BLaER1 (cell line): ENCODE measurements at regions not wholly inside any gene's neighbourhood (a gene's known extent, or its start where the extent isn't known, plus 50 kb on each side); places are given as distances from the start of the nearest gene placed in this dataset.

ENCODE experiments used
- H3K27ac ChIP-seq: shearing (Covaris generic); formaldehyde crosslinking; 2 replicates; pipeline ENCODE4 v1.8.1; 2022
- H3K27me3 ChIP-seq: shearing (Covaris generic); formaldehyde crosslinking; 2 replicates; pipeline ENCODE4 v1.8.1; 2022
- H3K36me3 ChIP-seq: shearing (Covaris generic); formaldehyde crosslinking; 2 replicates; pipeline ENCODE4 v1.8.1; 2022
- H3K4me1 ChIP-seq: shearing (Covaris generic); formaldehyde crosslinking; 2 replicates; pipeline ENCODE4 v1.8.1; 2022
- H3K4me2 ChIP-seq: shearing (Covaris generic); formaldehyde crosslinking; 2 replicates; pipeline ENCODE4 v1.8.1; 2022
- H3K4me3 ChIP-seq: shearing (Covaris generic); formaldehyde crosslinking; 2 replicates; pipeline ENCODE4 v1.8.1; 2022
- H3K9ac ChIP-seq: shearing (Covaris generic); formaldehyde crosslinking; 2 replicates; pipeline ENCODE4 v1.8.1; 2022
- H3K9me3 ChIP-seq: shearing (Covaris generic); formaldehyde crosslinking; 2 replicates; pipeline ENCODE4 v1.8.1; 2022
- H4K20me1 ChIP-seq: shearing (Covaris generic); formaldehyde crosslinking; 2 replicates; pipeline ENCODE4 v1.8.1; 2022
- Cebpa-rat ChIP-seq: shearing (Covaris generic); IDR thresholded peaks from 2 replicates; pipeline ENCODE4 v1.8.1; 2022

DNA sequence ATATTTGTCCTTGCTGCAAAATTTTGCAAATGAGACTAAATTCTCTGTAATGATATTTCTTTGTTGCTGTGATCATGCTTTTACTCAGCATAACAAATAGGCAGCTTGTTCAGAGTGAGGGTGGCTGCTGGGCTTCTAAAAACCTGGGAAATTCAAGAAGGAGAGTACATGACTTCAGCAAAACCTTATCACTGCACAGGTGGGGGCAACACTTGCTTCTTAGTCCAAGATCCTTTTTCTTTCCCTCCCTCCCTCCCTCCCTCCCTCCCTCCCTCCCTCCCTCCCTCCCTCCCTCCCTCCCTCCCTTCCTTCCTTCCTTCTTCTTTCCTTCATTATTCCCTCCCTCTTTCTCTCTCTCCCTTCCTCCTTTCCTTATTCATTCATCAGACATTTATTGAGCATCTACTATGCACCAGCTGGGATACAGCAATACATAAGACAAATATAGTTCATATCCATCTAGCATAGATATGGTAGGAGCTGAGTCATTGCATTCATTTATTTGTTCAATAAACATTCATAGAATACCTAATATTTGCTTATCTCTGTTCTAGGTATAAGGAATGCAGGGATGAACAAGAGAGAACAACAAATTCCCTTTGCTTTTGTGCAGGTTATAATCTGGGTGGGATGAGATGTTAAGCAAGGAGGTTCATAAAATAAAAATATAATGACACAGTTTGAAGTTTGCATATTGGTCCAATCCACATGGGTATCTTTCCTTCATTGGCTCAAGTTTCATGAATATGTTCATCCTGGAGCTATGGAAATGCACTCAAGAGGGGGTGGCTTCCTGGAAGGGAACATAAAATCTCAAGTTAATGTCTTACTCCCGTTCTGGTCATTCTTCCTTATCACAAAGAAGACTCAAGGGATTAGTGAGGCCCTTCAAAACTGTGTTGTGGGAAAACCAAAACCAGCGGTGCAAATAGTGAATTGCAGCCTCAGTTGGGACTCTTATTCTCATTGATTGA is 210.7 kb downstream of the PDCD6IP start:
- Histone ChIP-seq H3K4me2 (peak overlapping the region; percentile 77), H3K27me3 (no peaks in the 10 kb centered on the region), H3K4me3 (no peak overlapping the region), H3K36me3 (no peaks in the 10 kb centered on the region), H4K20me1 (no peaks in the 10 kb centered on the region), H3K9me3 (no peaks in the 10 kb centered on the region), H3K9ac (no peak overlapping the region), H3K27ac (no peak overlapping the region), H3K4me1 (peaks cover 70% of the 10 kb centered on the region)
- no peak for TF ChIP-seq Cebpa-rat

DNA sequence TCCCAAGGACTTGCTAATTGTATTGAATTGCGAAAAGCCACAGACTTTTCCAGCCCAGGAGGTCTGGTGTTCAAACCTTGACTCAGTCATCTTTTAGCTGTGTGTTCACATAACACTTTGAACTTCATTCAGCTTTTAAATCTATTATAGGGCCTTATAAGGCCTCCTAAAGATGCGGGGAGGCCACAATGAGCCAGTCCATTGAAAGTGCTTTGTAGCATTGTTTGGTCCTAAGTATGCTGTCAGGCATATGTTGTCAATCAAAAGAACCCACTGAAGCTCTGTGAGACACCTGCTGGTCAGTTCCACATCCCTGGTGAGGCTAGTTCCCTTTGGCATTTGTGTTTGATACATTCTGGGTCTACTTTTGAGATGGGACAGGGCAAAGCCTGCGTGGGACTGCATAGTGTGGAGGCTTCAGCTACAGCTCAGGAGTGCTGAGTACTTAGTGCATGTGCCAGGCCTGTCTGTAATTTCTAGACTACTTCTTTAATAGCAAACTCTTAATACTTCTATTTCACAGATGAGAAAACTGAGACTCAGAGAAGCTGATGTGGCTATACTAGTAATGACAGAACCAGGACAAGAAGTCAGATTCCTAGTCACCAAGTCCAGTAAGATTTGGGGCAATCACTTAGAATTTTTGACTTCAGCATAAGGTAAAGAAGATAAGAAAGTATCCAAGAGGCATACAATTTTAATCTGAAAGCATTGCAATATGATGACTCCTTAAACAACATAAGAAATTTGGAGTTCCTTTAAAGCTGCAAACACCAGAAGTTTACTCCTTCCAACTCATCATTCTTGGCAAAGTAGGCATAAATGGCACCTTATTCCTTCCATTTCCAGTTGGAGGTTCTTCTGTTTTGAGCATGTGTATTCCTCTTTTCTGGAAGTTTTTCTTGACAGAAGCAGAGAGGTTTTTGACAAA is 213.0 kb downstream of the PDCD6IP start:
- Histone ChIP-seq H3K36me3 (no peaks in the 10 kb centered on the region), H3K4me1 (peaks cover 93% of the 10 kb centered on the region), H3K27me3 (no peaks in the 10 kb centered on the region), H3K27ac (no peak overlapping the region), H4K20me1 (no peaks in the 10 kb centered on the region), H3K4me3 (no peak overlapping the region), H3K9me3 (no peaks in the 10 kb centered on the region), H3K4me2 (peak overlapping the region; percentile 65), H3K9ac (no peak overlapping the region)
- no peak for TF ChIP-seq Cebpa-rat

- H3K4me1 ChIP-seq, result peaks cover 97% of the 10 kb centered on the region
- H3K36me3 ChIP-seq, result no peaks in the 10 kb centered on the region
- H3K27ac ChIP-seq, result no peak overlapping the region
- H3K27me3 ChIP-seq, result no peaks in the 10 kb centered on the region
- no peak overlapping the region for H3K9ac ChIP-seq
- no peak for TF ChIP-seq Cebpa-rat
- no peak overlapping the region for H3K4me3 ChIP-seq
- H4K20me1 ChIP-seq, result no peaks in the 10 kb centered on the region
- H3K4me2 ChIP-seq, result peak overlapping the region; percentile 14
- no peaks in the 10 kb centered on the region for H3K9me3 ChIP-seq
Measured at GRCh38 chr3:34012102-34012461, 213.7 kb downstream of the PDCD6IP start.

- no peaks in the 10 kb centered on the region for H3K27me3 ChIP-seq
- H3K9me3 ChIP-seq, result no peaks in the 10 kb centered on the region
- no peak overlapping the region for H3K27ac ChIP-seq
- H3K36me3 ChIP-seq, result no peaks in the 10 kb centered on the region
- H4K20me1 ChIP-seq, result no peaks in the 10 kb centered on the region
- H3K4me3 ChIP-seq, result no peak overlapping the region
- no peak overlapping the region for H3K9ac ChIP-seq
- H3K4me2 ChIP-seq, result peak overlapping the region; percentile 22; the same call in 1 of the 2 replicates
- no peak for TF ChIP-seq Cebpa-rat
- peaks cover 98% of the 10 kb centered on the region for H3K4me1 ChIP-seq
Measured at GRCh38 chr3:34013818-34014570, 215.6 kb downstream of the PDCD6IP start.

DNA sequence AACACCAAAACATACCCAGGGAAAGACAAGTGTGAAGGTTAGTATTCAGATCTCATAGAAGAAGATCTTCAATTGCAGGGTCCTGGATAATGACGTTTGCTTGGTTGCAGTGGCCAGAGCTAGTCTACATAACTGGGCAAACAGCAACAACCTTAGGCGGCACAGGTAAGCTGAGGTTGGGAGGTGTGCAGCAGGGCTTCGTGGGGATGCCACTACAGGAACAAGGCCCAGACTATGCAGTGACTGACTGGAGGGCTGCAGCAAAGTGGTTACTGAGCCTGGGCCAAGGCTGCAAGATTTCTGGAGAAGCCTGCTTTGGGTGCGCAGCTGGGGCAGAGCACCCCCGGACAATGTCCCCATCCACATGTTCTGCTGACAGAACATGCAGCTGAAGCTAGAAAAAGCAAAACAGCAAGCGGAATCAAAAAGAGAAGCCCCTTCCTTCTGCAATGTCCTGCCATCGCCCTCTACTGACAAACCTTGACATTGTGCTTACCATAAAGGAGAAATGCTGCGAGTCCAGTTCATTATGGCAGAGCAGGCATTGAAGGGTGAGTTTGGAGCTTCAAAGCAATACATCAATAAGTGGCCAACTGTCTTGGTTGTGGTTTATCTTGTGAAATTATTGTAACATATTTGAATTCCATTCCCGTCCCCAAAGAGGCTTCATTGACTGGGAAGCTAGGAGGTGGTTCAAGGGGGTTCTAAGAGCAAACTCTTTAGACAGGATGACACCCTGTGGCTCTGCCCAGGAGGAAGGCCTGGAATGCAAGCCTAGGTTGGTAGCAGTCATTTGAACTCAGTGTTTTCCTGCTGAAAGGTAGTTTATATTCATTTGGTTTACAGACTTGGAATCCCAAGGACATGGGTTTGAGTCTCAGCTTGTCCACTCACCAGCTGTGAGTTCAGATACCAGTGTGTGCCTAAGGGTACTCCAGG is 217.0 kb downstream of the PDCD6IP start:
- Histone ChIP-seq H4K20me1 (no peaks in the 10 kb centered on the region), H3K4me1 (peaks cover 98% of the 10 kb centered on the region), H3K4me3 (no peak overlapping the region), H3K4me2 (peak overlapping the region; percentile 88), H3K9me3 (no peaks in the 10 kb centered on the region), H3K9ac (no peak overlapping the region), H3K27me3 (no peaks in the 10 kb centered on the region), H3K36me3 (no peaks in the 10 kb centered on the region), H3K27ac (peak overlapping the region; percentile 79)
- no peak for TF ChIP-seq Cebpa-rat

- H3K36me3 ChIP-seq, result no peaks in the 10 kb centered on the region
- no peaks in the 10 kb centered on the region for H3K27me3 ChIP-seq
- no peaks in the 10 kb centered on the region for H3K9me3 ChIP-seq
- peak overlapping the region; percentile 44; the same call in 1 of the 2 replicates for H3K4me3 ChIP-seq
- H3K4me1 ChIP-seq, result peaks cover 98% of the 10 kb centered on the region
- peak overlapping the region; percentile 88 for H3K4me2 ChIP-seq
- H3K9ac ChIP-seq, result peak overlapping the region; percentile 46
- TF ChIP-seq Cebpa-rat, result no peak
- H4K20me1 ChIP-seq, result no peaks in the 10 kb centered on the region
- H3K27ac ChIP-seq, result peak overlapping the region; percentile 79
Measured at GRCh38 chr3:34016925-34017587, 218.6 kb downstream of the PDCD6IP start.

DNA sequence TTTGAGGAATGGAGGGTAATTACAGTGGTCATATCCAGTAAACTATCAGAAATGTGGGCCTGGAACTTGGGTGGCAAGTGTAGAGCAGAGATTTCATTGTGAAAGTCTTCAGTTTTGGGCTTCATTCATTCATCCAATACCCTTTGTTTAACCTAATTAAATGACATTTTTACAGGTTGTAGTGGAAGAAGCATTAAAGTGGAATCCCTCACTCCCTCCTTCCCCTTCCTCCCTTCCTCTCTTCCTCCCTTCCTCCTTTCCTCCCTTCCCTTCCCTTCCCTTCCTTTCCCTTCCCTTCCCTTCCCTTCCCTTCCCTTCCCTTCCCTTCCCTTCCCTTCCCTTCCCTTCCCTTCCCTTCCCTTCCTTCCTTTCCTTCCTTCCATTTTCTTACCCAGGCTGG is 219.3 kb downstream of the PDCD6IP start:
- Histone ChIP-seq H3K4me3 (peak overlapping the region; percentile 44; the same call in 1 of the 2 replicates), H3K9ac (no peak overlapping the region), H3K4me2 (peak overlapping the region; percentile 88), H3K27me3 (no peaks in the 10 kb centered on the region), H3K27ac (peak overlapping the region; percentile 79), H3K36me3 (no peaks in the 10 kb centered on the region), H3K9me3 (no peaks in the 10 kb centered on the region), H3K4me1 (peaks cover 98% of the 10 kb centered on the region), H4K20me1 (no peaks in the 10 kb centered on the region)
- TF ChIP-seq Cebpa-rat, result no peak

GRCh38 chr3:34019158-34019557 is 220.7 kb downstream of the PDCD6IP start:
- Histone ChIP-seq H3K27me3 (no peaks in the 10 kb centered on the region), H3K9ac (peak overlapping the region; percentile 46; the same call in 1 of the 2 replicates), H3K4me3 (peak overlapping the region; percentile 40; the same call in 1 of the 2 replicates), H3K4me2 (peak overlapping the region; percentile 88), H3K27ac (peak overlapping the region; percentile 79), H4K20me1 (no peaks in the 10 kb centered on the region), H3K4me1 (peaks cover 100% of the 10 kb centered on the region), H3K36me3 (no peaks in the 10 kb centered on the region), H3K9me3 (peaks cover 3% of the 10 kb centered on the region)
- TF ChIP-seq Cebpa-rat, result no peak
